ENCODE measurements at regions not wholly inside any gene's neighbourhood (a gene's known extent, or its start where the extent isn't known, plus 50 kb on each side); places are given as distances from the start of the nearest gene placed in this dataset.

- no peak for TF ChIP-seq POLR2A (IDR thresholded peaks at IDR 0.05)
- TF ChIP-seq CTCF (IDR thresholded peaks at IDR 0.05), result no peak
- no peak for TF ChIP-seq EP300 (IDR thresholded peaks at IDR 0.05)
These were observed 138.7 kb upstream of the PITX1 start for GRCh38 chr5:135172718-135173117.
